Activated CD4-positive, alpha-beta memory T cell treated with anti-CD3 and anti-CD28 coated beads for 36 hours (primary cell): ENCODE measurements at regions not wholly inside any gene's neighbourhood (a gene's known extent, or its start where the extent isn't known, plus 50 kb on each side); places are given as distances from the start of the nearest gene placed in this dataset.
A peak's percentile ranks its signal among the peaks of the same experiment; 100 is the strongest.

Experiments
- CTCF ChIA-PET: fragments of 350-600 bp; sonication (Branson Sonifier 250); formaldehyde crosslinking; loops from one replicate; lab custom pipeline; 2021; ENCODE audit warnings: antibody characterized with exemption, inconsistent platforms; lab: Charles Lee
- POLR2A ChIA-PET: fragments of 350-600 bp; sonication (Branson Sonifier 250); formaldehyde crosslinking; loops from one replicate; lab custom pipeline; 2021; ENCODE audit warnings: antibody characterized with exemption; lab: Charles Lee
- DNase-seq: peaks from one replicate; pipeline ENCODE4 v3.0.0-alpha.2; 2020
- H3K27ac Mint-ChIP-seq: one replicate; pipeline ENCODE4 v1.8.0; 2021; ENCODE audit warnings: mixed read lengths
- H3K27me3 Mint-ChIP-seq: one replicate; pipeline ENCODE4 v1.8.0; 2021; ENCODE audit warnings: mixed read lengths
- H3K36me3 Mint-ChIP-seq: one replicate; pipeline ENCODE4 v1.8.0; 2021; ENCODE audit warnings: mixed read lengths
- H3K4me1 Mint-ChIP-seq: one replicate; pipeline ENCODE4 v1.8.0; 2021; ENCODE audit warnings: low read depth, mixed read lengths
- H3K4me3 Mint-ChIP-seq: one replicate; pipeline ENCODE4 v1.8.0; 2021; ENCODE audit warnings: mild to moderate bottlenecking, mixed read lengths
- H3K9me3 Mint-ChIP-seq: one replicate; pipeline ENCODE4 v1.8.0; 2021; ENCODE audit warnings: mixed read lengths
- intact Hi-C: fragments of 100-400 bp; cut with micrococcal nuclease; formaldehyde crosslinking; loops from one replicate; pipeline ENCODE4 v1.15.1; 2023

DNA sequence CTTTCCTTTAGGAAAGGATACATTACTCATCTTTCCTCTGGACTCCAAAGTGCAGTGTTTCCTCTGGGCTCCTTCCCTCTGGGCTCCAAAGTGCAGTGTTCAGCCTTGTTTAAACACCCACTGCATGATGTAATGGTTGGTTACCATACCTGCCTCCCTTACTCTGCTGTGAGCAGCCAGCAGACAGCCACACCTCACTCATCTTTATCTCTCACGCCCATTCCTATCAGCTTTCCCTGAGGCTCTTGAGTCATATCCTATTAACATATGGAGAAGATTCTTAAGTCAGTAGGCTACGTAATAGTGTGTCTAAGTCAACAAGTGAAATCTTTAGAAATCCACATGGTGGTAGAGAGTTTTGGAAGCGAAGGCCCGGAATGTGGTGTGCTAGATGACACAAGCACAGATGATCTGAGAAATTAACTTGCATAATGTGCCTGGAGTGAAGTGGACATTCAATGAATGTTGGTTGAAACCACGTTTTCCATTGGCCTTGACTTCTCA is 97.2 kb upstream of the CTNNB1 start:
- Mint-ChIP-seq H3K4me3 (no peak overlapping the region), H3K4me1 (no peaks in the 10 kb centered on the region), H3K27me3 (no peaks in the 10 kb centered on the region), H3K36me3 (no peaks in the 10 kb centered on the region), H3K27ac (no peak overlapping the region), H3K9me3 (no peaks in the 10 kb centered on the region)
- ChIA-PET POLR2A (no interaction called here), CTCF (no interaction called here)
- intact Hi-C loops, result no loop called here
- DNase-seq, result no peak

- Mint-ChIP-seq H3K36me3 (no peaks in the 10 kb centered on the region), H3K9me3 (no peaks in the 10 kb centered on the region), H3K4me1 (no peaks in the 10 kb centered on the region), H3K4me3 (no peak overlapping the region), H3K27me3 (no peaks in the 10 kb centered on the region), H3K27ac (no peak overlapping the region)
- intact Hi-C loops, result no loop called here
- POLR2A ChIA-PET, result no interaction called here
- CTCF ChIA-PET, result no interaction called here
- no peak for DNase-seq
These were observed 96.6 kb upstream of the CTNNB1 start for GRCh38 chr3:41102750-41103149.

DNA sequence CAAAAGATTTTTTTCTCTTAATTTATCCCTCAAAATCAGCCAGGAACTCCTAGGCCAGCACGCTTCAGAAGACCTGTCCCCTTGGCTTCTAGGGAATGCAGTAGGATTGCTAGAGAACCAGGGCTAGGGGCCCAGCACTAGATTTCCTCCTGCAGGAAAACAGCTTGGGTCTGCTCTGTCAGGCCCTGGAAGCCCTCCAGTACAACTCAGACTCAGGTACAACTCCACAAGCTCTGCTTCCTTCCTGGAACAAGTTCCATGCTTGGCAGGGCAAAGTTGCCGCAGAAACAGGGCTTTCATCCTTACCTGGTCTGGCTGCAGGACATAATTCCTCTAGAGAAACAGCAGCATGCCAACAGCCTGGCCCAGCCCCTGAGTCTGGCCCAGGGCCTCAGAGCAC is 96.1 kb upstream of the CTNNB1 start:
- H3K27ac Mint-ChIP-seq, result no peak overlapping the region
- H3K4me3 Mint-ChIP-seq, result no peak overlapping the region
- H3K4me1 Mint-ChIP-seq, result no peaks in the 10 kb centered on the region
- H3K27me3 Mint-ChIP-seq, result no peaks in the 10 kb centered on the region
- intact Hi-C loops, result no loop called here
- ChIA-PET CTCF (no interaction called here), POLR2A (no interaction called here)
- no peak for DNase-seq
- H3K36me3 Mint-ChIP-seq, result no peaks in the 10 kb centered on the region
- H3K9me3 Mint-ChIP-seq, result no peaks in the 10 kb centered on the region

DNA sequence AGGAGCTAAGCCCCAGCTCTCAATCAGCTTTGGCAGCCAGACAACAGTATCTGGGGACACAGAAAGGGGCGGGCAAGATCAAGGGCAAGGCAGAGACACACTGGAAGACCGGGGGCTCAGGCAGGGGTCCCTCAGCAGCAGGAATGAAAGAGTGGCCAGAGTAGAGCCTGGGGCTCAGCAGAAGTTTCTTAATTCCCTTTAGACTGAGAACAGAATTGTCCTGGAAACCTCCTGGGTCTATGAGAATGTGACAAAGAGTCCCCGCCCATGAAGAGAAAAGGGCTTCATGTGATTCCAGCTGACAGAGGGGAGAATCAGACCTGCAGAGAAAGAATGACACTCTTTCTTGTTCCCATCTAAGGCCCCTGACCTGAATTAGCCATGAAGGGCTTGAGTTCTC is 95.2 kb upstream of the CTNNB1 start:
- POLR2A ChIA-PET, result interaction anchor here (1.2 kb wide), 1 partner anchor 15 kb away, joined by 3 read pairs; no protein-coding TSS in a partner anchor
- DNase-seq, result no peak
- H3K36me3 Mint-ChIP-seq, result no peaks in the 10 kb centered on the region
- intact Hi-C loops, result no loop called here
- no peak overlapping the region for H3K27ac Mint-ChIP-seq
- H3K9me3 Mint-ChIP-seq, result no peaks in the 10 kb centered on the region
- no peaks in the 10 kb centered on the region for H3K27me3 Mint-ChIP-seq
- CTCF ChIA-PET, result interaction anchor here (0.6 kb wide), 1 partner anchor 32 kb away, joined by 3 read pairs; no protein-coding TSS in a partner anchor
- no peaks in the 10 kb centered on the region for H3K4me1 Mint-ChIP-seq
- no peak overlapping the region for H3K4me3 Mint-ChIP-seq

GRCh38 chr3:41106691-41107090 is 92.6 kb upstream of the CTNNB1 start:
- POLR2A ChIA-PET, result no interaction called here
- CTCF ChIA-PET, result no interaction called here
- H3K27me3 Mint-ChIP-seq, result no peaks in the 10 kb centered on the region
- DNase-seq, result no peak
- H3K36me3 Mint-ChIP-seq, result no peaks in the 10 kb centered on the region
- H3K4me1 Mint-ChIP-seq, result no peaks in the 10 kb centered on the region
- no peak overlapping the region for H3K27ac Mint-ChIP-seq
- intact Hi-C loops, result no loop called here
- no peaks in the 10 kb centered on the region for H3K9me3 Mint-ChIP-seq
- H3K4me3 Mint-ChIP-seq, result no peak overlapping the region

DNA sequence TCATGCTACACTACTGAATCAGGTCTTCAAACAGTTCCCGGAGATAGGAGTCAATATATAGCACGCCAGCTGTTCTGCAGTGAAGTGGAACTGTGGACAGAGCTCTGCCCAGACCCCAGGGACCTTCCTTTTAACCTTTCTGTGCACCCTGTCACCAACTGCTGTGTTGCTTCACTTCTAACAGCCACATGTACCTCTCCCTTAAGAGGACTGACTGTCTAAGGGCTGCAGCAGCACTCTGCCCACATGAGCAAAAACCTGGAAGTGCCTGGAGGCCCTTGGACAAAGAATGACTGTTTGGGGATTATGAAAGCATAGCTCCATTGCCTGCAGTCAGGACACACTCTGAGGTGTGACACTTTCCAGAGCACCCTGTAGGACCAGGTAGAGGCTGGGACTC is 88.3 kb upstream of the CTNNB1 start:
- no peak for DNase-seq
- H3K27ac Mint-ChIP-seq, result no peak overlapping the region
- no peaks in the 10 kb centered on the region for H3K36me3 Mint-ChIP-seq
- intact Hi-C loops, result no loop called here
- ChIA-PET CTCF (no interaction called here), POLR2A (no interaction called here)
- H3K4me3 Mint-ChIP-seq, result no peak overlapping the region
- no peaks in the 10 kb centered on the region for H3K27me3 Mint-ChIP-seq
- no peaks in the 10 kb centered on the region for H3K4me1 Mint-ChIP-seq
- H3K9me3 Mint-ChIP-seq, result no peaks in the 10 kb centered on the region

GRCh38 chr3:41112466-41112865 is 86.8 kb upstream of the CTNNB1 start:
- no peak for DNase-seq
- intact Hi-C loops, result no loop called here
- CTCF ChIA-PET, result no interaction called here
- POLR2A ChIA-PET, result interaction anchor here (0.5 kb wide), 1 partner anchor 839 kb away, joined by 3 read pairs; no protein-coding TSS in a partner anchor
- Mint-ChIP-seq H3K36me3 (no peaks in the 10 kb centered on the region), H3K4me1 (peaks cover 12% of the 10 kb centered on the region), H3K27ac (no peak overlapping the region), H3K4me3 (no peak overlapping the region), H3K27me3 (no peaks in the 10 kb centered on the region), H3K9me3 (no peaks in the 10 kb centered on the region)

- intact Hi-C loops, result loop anchor here (5.0 kb wide), 1 partner anchor 722 kb away; no protein-coding TSS in a partner anchor
- Mint-ChIP-seq H3K9me3 (no peaks in the 10 kb centered on the region), H3K27ac (no peak overlapping the region), H3K27me3 (no peaks in the 10 kb centered on the region), H3K36me3 (no peaks in the 10 kb centered on the region), H3K4me1 (peaks cover 24% of the 10 kb centered on the region), H3K4me3 (no peak overlapping the region)
- ChIA-PET POLR2A (no interaction called here), CTCF (no interaction called here)
- DNase-seq, result no peak
These were observed 84.2 kb upstream of the CTNNB1 start for GRCh38 chr3:41115069-41115468.

DNA sequence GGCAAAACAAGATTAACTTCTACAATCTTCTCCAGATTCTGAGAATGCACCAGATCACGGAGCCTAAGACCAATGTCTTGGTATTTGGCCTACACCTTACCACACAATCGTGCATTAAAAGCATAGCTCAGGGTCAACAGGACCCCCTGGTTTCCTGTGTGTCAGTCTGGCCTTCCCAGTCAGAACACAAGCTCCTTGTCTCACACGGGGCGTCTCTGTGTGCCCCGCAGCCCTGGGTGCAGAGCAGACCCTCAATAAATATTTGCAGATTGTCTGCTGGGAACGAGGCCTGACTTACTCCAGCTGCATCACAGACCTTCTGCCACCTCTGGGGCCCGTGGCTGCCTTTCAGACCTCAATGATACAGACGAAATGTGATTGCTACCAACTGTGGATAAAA is 82.5 kb upstream of the CTNNB1 start:
- H3K4me1 Mint-ChIP-seq, result peaks cover 24% of the 10 kb centered on the region
- H3K27me3 Mint-ChIP-seq, result no peaks in the 10 kb centered on the region
- no peaks in the 10 kb centered on the region for H3K9me3 Mint-ChIP-seq
- ChIA-PET POLR2A (no interaction called here), CTCF (no interaction called here)
- no peak for DNase-seq
- intact Hi-C loops, result loop anchor here (1.0 to 5.0 kb wide), 4 partner anchors 42 to 720 kb away; no protein-coding TSS in a partner anchor
- H3K4me3 Mint-ChIP-seq, result no peak overlapping the region
- peak overlapping the region; percentile 57 for H3K27ac Mint-ChIP-seq
- no peaks in the 10 kb centered on the region for H3K36me3 Mint-ChIP-seq

DNA sequence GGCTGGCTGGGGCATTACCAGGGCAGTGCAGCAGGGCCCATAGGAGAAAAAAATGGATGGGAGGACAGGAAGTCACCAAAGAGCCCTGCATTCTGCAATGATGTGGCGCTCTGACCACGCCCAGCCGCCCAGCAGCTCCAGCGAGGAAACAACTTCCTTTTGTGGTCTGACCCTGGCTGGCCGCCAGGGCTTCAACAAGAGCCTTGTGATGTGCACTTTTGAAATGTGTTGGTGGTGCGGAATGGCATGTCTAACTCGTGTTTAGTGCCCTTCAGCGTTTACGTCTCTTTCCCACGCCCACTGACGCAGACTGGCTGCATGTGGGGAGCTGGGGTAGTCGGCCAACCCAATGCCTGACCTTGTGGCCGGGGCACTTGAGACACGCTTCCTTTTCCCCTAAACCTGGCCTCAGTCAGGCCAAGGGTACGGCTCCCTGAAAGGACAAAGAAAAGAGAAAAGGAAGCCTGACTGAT is 81.9 kb upstream of the CTNNB1 start:
- intact Hi-C loops, result loop anchor here (1.0 to 5.0 kb wide), 4 partner anchors 42 to 720 kb away; no protein-coding TSS in a partner anchor
- H3K27ac Mint-ChIP-seq, result peak overlapping the region; percentile 78
- no peaks in the 10 kb centered on the region for H3K27me3 Mint-ChIP-seq
- DNase-seq, result peak; percentile 94
- ChIA-PET POLR2A (interaction anchor here (0.7 to 0.9 kb wide), 2 partner anchors 82 to 146 kb away, joined by 3 to 5 read pairs; partner anchors contain the start of gene CTNNB1), CTCF (no interaction called here)
- H3K4me1 Mint-ChIP-seq, result peaks cover 24% of the 10 kb centered on the region
- no peaks in the 10 kb centered on the region for H3K9me3 Mint-ChIP-seq
- H3K36me3 Mint-ChIP-seq, result no peaks in the 10 kb centered on the region
- H3K4me3 Mint-ChIP-seq, result peak overlapping the region; percentile 16

GRCh38 chr3:41118461-41119390 is 80.6 kb upstream of the CTNNB1 start:
- Mint-ChIP-seq H3K27me3 (no peaks in the 10 kb centered on the region), H3K9me3 (no peaks in the 10 kb centered on the region), H3K36me3 (no peaks in the 10 kb centered on the region), H3K4me3 (no peak overlapping the region), H3K4me1 (peaks cover 24% of the 10 kb centered on the region), H3K27ac (no peak overlapping the region)
- CTCF ChIA-PET, result no interaction called here
- intact Hi-C loops, result loop anchor here (5.0 kb wide), 1 partner anchor 719 kb away; no protein-coding TSS in a partner anchor
- DNase-seq, result peak; percentile 16
- POLR2A ChIA-PET, result interaction anchor here (0.9 kb wide), 1 partner anchor 15 kb away, joined by 3 read pairs; no protein-coding TSS in a partner anchor

DNA sequence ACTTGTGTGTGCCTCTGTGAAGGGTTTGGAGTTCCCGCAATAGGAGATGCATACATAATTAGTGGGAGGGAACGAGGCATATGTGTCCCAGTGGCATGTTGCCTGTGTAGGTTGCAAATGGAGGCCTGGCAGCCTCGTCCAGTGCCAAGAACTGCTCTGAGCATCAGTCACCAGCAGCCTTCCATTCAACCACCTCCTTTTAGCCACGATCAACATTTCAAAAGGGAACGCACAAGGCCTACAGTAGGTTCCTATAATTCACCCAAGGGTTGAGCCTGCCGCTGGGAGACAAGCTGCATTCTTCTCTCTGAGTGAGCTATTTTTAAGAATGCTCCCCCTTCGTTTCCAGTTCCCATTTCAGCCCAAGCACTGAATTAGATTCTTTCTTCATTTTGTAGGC is 78.8 kb upstream of the CTNNB1 start:
- intact Hi-C loops, result no loop called here
- Mint-ChIP-seq H3K4me1 (peaks cover 24% of the 10 kb centered on the region), H3K4me3 (no peak overlapping the region), H3K27ac (no peak overlapping the region), H3K36me3 (peaks cover 4% of the 10 kb centered on the region), H3K27me3 (peaks cover 3% of the 10 kb centered on the region), H3K9me3 (peaks cover 5% of the 10 kb centered on the region)
- no peak for DNase-seq
- ChIA-PET POLR2A (no interaction called here), CTCF (no interaction called here)
